Keratinocyte (primary cell): ENCODE measurements at regions not wholly inside any gene's neighbourhood (a gene's known extent, or its start where the extent isn't known, plus 50 kb on each side); places are given as distances from the start of the nearest gene placed in this dataset.
"Not testable (repeated sequence)": the region's sequence is repeated elsewhere in the genome, so short reads cannot be mapped to it uniquely, and the experiment has no call there.

Experiments
- DNase-seq: peaks from one replicate; pipeline ENCODE4 v3.0.0-alpha.2; 2011; ENCODE audit warnings: low read depth, missing footprints, low spot score
- FAIRE-seq: peaks from 2 replicates; lab custom pipeline; 2011; peaks lifted over from hg19 to GRCh38; lab: Jason Lieb, UNC
- H2AFZ ChIP-seq: 2 replicates; pipeline ENCODE4 v1.6.0; 2012; ENCODE audit warnings: low read length, control low read depth, inconsistent platforms; ENCODE audit not compliant: control insufficient read depth
- H3K27ac ChIP-seq: 2 replicates; pipeline ENCODE4 v1.5.1; 2011; ENCODE audit warnings: low read length; ENCODE audit not compliant: control insufficient read depth, insufficient read depth
- H3K27me3 ChIP-seq: 3 replicates; pipeline ENCODE4 v1.6.0; 2011; ENCODE audit warnings: low read length; ENCODE audit not compliant: control insufficient read depth, insufficient read depth; ENCODE audit errors: extremely low read depth
- H3K36me3 ChIP-seq, 2 experiments: 2 replicates in 1 of 2; 3 replicates in 1 of 2; pipeline ENCODE4 v1.5.1; 2011; ENCODE audit warnings: low read length in 2 of 2, mild to moderate bottlenecking in 1 of 2; ENCODE audit not compliant: control insufficient read depth in 2 of 2, insufficient read depth in 2 of 2; ENCODE audit errors: extremely low read depth in 1 of 2
- H3K4me1 ChIP-seq: 3 replicates; pipeline ENCODE4 v1.5.1; 2011; ENCODE audit warnings: low read length; ENCODE audit not compliant: control insufficient read depth, insufficient read depth; ENCODE audit errors: extremely low read depth
- H3K4me2 ChIP-seq: 3 replicates; pipeline ENCODE4 v1.6.0; 2011; ENCODE audit warnings: low read depth, low read length; ENCODE audit not compliant: control insufficient read depth, insufficient read depth; ENCODE audit errors: extremely low read depth
- H3K4me3 ChIP-seq, 3 experiments: fragments of 200-600 bp in 1 of 3; sonication (generic) in 1 of 3; 2 replicates in 2 of 3; 3 replicates in 1 of 3; pipeline ENCODE4 v1.5.1; 2011 to 2016; ENCODE audit warnings: low read length in 3 of 3, mild to moderate bottlenecking in 3 of 3, control low read depth in 2 of 3, inconsistent platforms in 1 of 3, low read depth in 1 of 3, mixed read lengths in 1 of 3, mixed run types in 1 of 3, moderate library complexity in 1 of 3; ENCODE audit not compliant: control insufficient read depth in 2 of 3, insufficient read depth in 2 of 3; ENCODE audit errors: extremely low read depth in 1 of 3
- H3K79me2 ChIP-seq: 2 replicates; pipeline ENCODE4 v1.6.0; 2012; ENCODE audit warnings: low read length; ENCODE audit not compliant: control insufficient read depth, insufficient read depth
- H3K9ac ChIP-seq: 3 replicates; pipeline ENCODE4 v1.6.0; 2011; ENCODE audit warnings: low read length; ENCODE audit not compliant: control insufficient read depth, insufficient read depth; ENCODE audit errors: extremely low read depth
- H3K9me1 ChIP-seq: 3 replicates; pipeline ENCODE4 v1.6.0; 2011; ENCODE audit warnings: low read length; ENCODE audit not compliant: control insufficient read depth, insufficient read depth; ENCODE audit errors: extremely low read depth
- H3K9me3 ChIP-seq: 2 replicates; pipeline ENCODE4 v1.5.1; 2012; ENCODE audit warnings: low read depth, low read length; ENCODE audit not compliant: control insufficient read depth
- H4K20me1 ChIP-seq: 3 replicates; pipeline ENCODE4 v1.6.0; 2011; ENCODE audit warnings: low read length; ENCODE audit not compliant: control insufficient read depth, insufficient read depth; ENCODE audit errors: extremely low read depth
- dilution Hi-C: fragments of 300-500 bp; cut with MboI; formaldehyde crosslinking; loops from one replicate; pipeline ENCODE4 v1.7.0; 2020; ENCODE audit warnings: low sequenced_read_pairs; ENCODE audit not compliant: extremely low pct_ligation_motif_present

- H3K9me3 ChIP-seq, H3K27me3 ChIP-seq, H3K4me1 ChIP-seq, FAIRE-seq, H3K36me3 ChIP-seq, H4K20me1 ChIP-seq, H3K9me1 ChIP-seq, H3K9ac ChIP-seq, H3K4me3 ChIP-seq, H3K27ac ChIP-seq, H2AFZ ChIP-seq, H3K79me2 ChIP-seq, H3K4me2 ChIP-seq, DNase-seq, dilution Hi-C loops: not testable (repeated sequence)
These were observed 108.8 kb downstream of the FAM72B start for GRCh38 chr1:121075254-121075805.

- dilution Hi-C loops, H4K20me1 ChIP-seq, H3K4me3 ChIP-seq, DNase-seq, H3K9me3 ChIP-seq, H3K36me3 ChIP-seq, H3K4me1 ChIP-seq, H3K27me3 ChIP-seq, H3K4me2 ChIP-seq, H3K79me2 ChIP-seq, H3K27ac ChIP-seq, H3K9ac ChIP-seq, H3K9me1 ChIP-seq, H2AFZ ChIP-seq, FAIRE-seq: not testable (repeated sequence)
These were observed 107.5 kb downstream of the FAM72B start for GRCh38 chr1:121076674-121077073.

GRCh38 chr1:121079655-121080054, 104.5 kb downstream of the FAM72B start:
- H3K9me1 ChIP-seq, H3K4me1 ChIP-seq, H3K36me3 ChIP-seq, DNase-seq, H3K79me2 ChIP-seq, H3K27me3 ChIP-seq, dilution Hi-C loops, FAIRE-seq, H3K27ac ChIP-seq, H3K4me3 ChIP-seq, H3K9me3 ChIP-seq, H3K4me2 ChIP-seq, H4K20me1 ChIP-seq, H3K9ac ChIP-seq, H2AFZ ChIP-seq: not testable (repeated sequence)

- FAIRE-seq, H3K36me3 ChIP-seq, H3K4me1 ChIP-seq, H3K79me2 ChIP-seq, H4K20me1 ChIP-seq, H3K27me3 ChIP-seq, H3K9ac ChIP-seq, H3K9me1 ChIP-seq, dilution Hi-C loops, DNase-seq, H2AFZ ChIP-seq, H3K9me3 ChIP-seq, H3K4me2 ChIP-seq, H3K27ac ChIP-seq, H3K4me3 ChIP-seq: not testable (repeated sequence)
These were observed 103.8 kb downstream of the FAM72B start for GRCh38 chr1:121080197-121080903.

- H3K36me3 ChIP-seq, H3K4me3 ChIP-seq, dilution Hi-C loops, H3K4me1 ChIP-seq, H2AFZ ChIP-seq, H3K79me2 ChIP-seq, H3K27me3 ChIP-seq, DNase-seq, H3K9me1 ChIP-seq, H3K9me3 ChIP-seq, FAIRE-seq, H3K9ac ChIP-seq, H4K20me1 ChIP-seq, H3K4me2 ChIP-seq, H3K27ac ChIP-seq: not testable (repeated sequence)
These were observed 103.3 kb downstream of the FAM72B start for GRCh38 chr1:121080904-121081264.
